Panc1 (cell line): ENCODE measurements at regions not wholly inside any gene's neighbourhood (a gene's known extent, or its start where the extent isn't known, plus 50 kb on each side); places are given as distances from the start of the nearest gene placed in this dataset.

Experiments used
- CTCF ChIP-seq: fragments of 450-650 bp; IDR thresholded peaks from 2 replicates; pipeline ENCODE4 v1.5.1; 2017; ENCODE audit warnings: mild to moderate bottlenecking
- POLR2AphosphoS5 ChIP-seq: IDR thresholded peaks from 2 replicates; pipeline ENCODE4 v1.6.1; 2012; ENCODE audit warnings: mild to moderate bottlenecking, low read depth, low read length, moderate library complexity

- TF ChIP-seq CTCF (no peak), POLR2AphosphoS5 (no peak)
Observed at GRCh38 chr20:39390186-39390585, 428.0 kb downstream of the DHX35 start.
